ENCODE measurements at regions not wholly inside any gene's neighbourhood (a gene's known extent, or its start where the extent isn't known, plus 50 kb on each side); places are given as distances from the start of the nearest gene placed in this dataset.

- RAD21 ChIA-PET (ENCODE audit: low non-redundant PET in 1 of 2, low total read pairs in 2 of 2, uncharacterized antibody in 2 of 2, unreplicated experiment in 2 of 2), result no interaction called here
- Histone ChIP-seq H3K79me2 (ENCODE audit: insufficient read depth, low read length) (no peaks in the 10 kb centered on the region), H3K36me3 (ENCODE audit: control insufficient read depth in 1 of 2, insufficient read depth in 2 of 2, low read length in 2 of 2) (no peaks in the 10 kb centered on the region), H3K4me3 (replicated peaks in 1 of 2; ENCODE audit: low read depth in 1 of 2, low read length in 2 of 2) (no peak overlapping the region), H2AFZ (ENCODE audit: low read depth, low read length, poor library complexity, severe bottlenecking) (no peak overlapping the region), H4K20me1 (ENCODE audit: insufficient read depth) (no peaks in the 10 kb centered on the region), H3K9ac (ENCODE audit: low read length) (no peak overlapping the region), H3K27me3 (ENCODE audit: insufficient read depth, low read length) (no peaks in the 10 kb centered on the region), H3K4me1 (ENCODE audit: control insufficient read depth in 1 of 2, insufficient read depth in 2 of 2, low read length in 2 of 2) (no peaks in the 10 kb centered on the region), H3K4me2 (ENCODE audit: low read length) (no peak overlapping the region), H3K9me2 (ENCODE audit: insufficient read depth) (no peaks in the 10 kb centered on the region), H3K27ac (ENCODE audit: low read depth, low read length) (no peak overlapping the region), H3K9me3 (ENCODE audit: control insufficient read depth in 1 of 2, insufficient read depth in 1 of 2, low read depth in 1 of 2, low read length in 2 of 2) (peaks cover 31 to 39% of the 10 kb centered on the region in 2 experiments; a peak in 2 of 4 replicates)
- POLR2A ChIA-PET, result no interaction called here
- ATAC-seq (no peak), DNase-seq (ENCODE audit: low read depth, low spot score) (no peak)
- intact Hi-C loops (cut with micrococcal nuclease), result no loop called here
- CTCF ChIA-PET, result no interaction called here
- TF ChIP-seq ZNF274 (IDR thresholded peaks at IDR 0.05; ENCODE audit: low read depth, low read length) (no peak), CEBPB (IDR thresholded peaks at IDR 0.05; ENCODE audit: low read depth) (no peak)
- no TSS peak for BruUV-seq (replicated peaks)
These were observed 739.9 kb downstream of the XPNPEP1 start for GRCh38 chr10:109183366-109183765.

- TF ChIP-seq EZH2 (IDR thresholded peaks at IDR 0.05) (no peak), JUND (IDR thresholded peaks at IDR 0.05) (no peak), EGR1 (IDR thresholded peaks at IDR 0.05; ENCODE audit: low read depth) (no peak), TCF7L2 (IDR thresholded peaks at IDR 0.05; ENCODE audit: borderline replicate concordance, extremely low read depth, insufficient read depth, insufficient read length) (no peak), SP1 (IDR thresholded peaks at IDR 0.05; ENCODE audit: low read depth) (no peak), SIN3A (IDR thresholded peaks at IDR 0.05; ENCODE audit: low read depth) (no peak), MAX (IDR thresholded peaks at IDR 0.05) (no peak), ATF3 (IDR thresholded peaks at IDR 0.05) (no peak)
- intact Hi-C loops (cut with micrococcal nuclease), result no loop called here
- ATAC-seq, result no peak
These were observed 744.7 kb downstream of the XPNPEP1 start for GRCh38 chr10:109178591-109178990.

More at GRCh38 chr10:109178591-109178990, 744.7 kb downstream of the XPNPEP1 start:
- Histone ChIP-seq H4K20me1 (ENCODE audit: insufficient read depth) (no peaks in the 10 kb centered on the region), H3K4me1 (ENCODE audit: control insufficient read depth in 1 of 2, insufficient read depth in 2 of 2, low read length in 2 of 2) (no peaks in the 10 kb centered on the region), H3K27me3 (ENCODE audit: insufficient read depth, low read length) (no peaks in the 10 kb centered on the region), H3K9me2 (ENCODE audit: insufficient read depth) (no peaks in the 10 kb centered on the region), H3K4me3 (replicated peaks in 1 of 2; ENCODE audit: low read depth in 1 of 2, low read length in 2 of 2) (no peak overlapping the region), H3K9ac (ENCODE audit: low read length) (no peak overlapping the region), H3K9me3 (ENCODE audit: control insufficient read depth in 1 of 2, insufficient read depth in 1 of 2, low read depth in 1 of 2, low read length in 2 of 2) (peaks cover 30 to 46% of the 10 kb centered on the region in 2 experiments; a peak in 2 of 4 replicates), H2AFZ (ENCODE audit: low read depth, low read length, poor library complexity, severe bottlenecking) (no peak overlapping the region), H3K36me3 (ENCODE audit: control insufficient read depth in 1 of 2, insufficient read depth in 2 of 2, low read length in 2 of 2) (no peaks in the 10 kb centered on the region), H3K4me2 (ENCODE audit: low read length) (no peak overlapping the region), H3K79me2 (ENCODE audit: insufficient read depth, low read length) (no peaks in the 10 kb centered on the region), H3K27ac (ENCODE audit: low read depth, low read length) (no peak overlapping the region)
- no peak for DNase-seq (ENCODE audit: low read depth, low spot score)
- ChIA-PET CTCF (no interaction called here), POLR2A (no interaction called here), RAD21 (ENCODE audit: low non-redundant PET in 1 of 2, low total read pairs in 2 of 2, uncharacterized antibody in 2 of 2, unreplicated experiment in 2 of 2) (no interaction called here)
- BruUV-seq (replicated peaks), result no TSS peak

Data from HCT116 (cell line).